Fibroblast of lung (primary cell): ENCODE measurements at regions not wholly inside any gene's neighbourhood (a gene's known extent, or its start where the extent isn't known, plus 50 kb on each side); places are given as distances from the start of the nearest gene placed in this dataset.

Experiments used
- EZH2 ChIP-seq: IDR thresholded peaks from 2 replicates; pipeline ENCODE4 v1.5.1; 2012; ENCODE audit warnings: low read length, control low read depth, mild to moderate bottlenecking; ENCODE audit errors: missing control alignments
- TF ChIP-seq, protein P1 (sequence below), 2 donors: IDR thresholded peaks in 1 of 2; conservative IDR thresholded peaks in 1 of 2; 1 replicate in 1 of 2; 2 replicates in 1 of 2; pipeline ENCODE4 v1.5.1; 2011 to 2012; ENCODE audit warnings: low read length in 2 of 2, control low read depth in 1 of 2, inconsistent platforms in 1 of 2, low read depth in 1 of 2, mild to moderate bottlenecking in 1 of 2

DNA sequence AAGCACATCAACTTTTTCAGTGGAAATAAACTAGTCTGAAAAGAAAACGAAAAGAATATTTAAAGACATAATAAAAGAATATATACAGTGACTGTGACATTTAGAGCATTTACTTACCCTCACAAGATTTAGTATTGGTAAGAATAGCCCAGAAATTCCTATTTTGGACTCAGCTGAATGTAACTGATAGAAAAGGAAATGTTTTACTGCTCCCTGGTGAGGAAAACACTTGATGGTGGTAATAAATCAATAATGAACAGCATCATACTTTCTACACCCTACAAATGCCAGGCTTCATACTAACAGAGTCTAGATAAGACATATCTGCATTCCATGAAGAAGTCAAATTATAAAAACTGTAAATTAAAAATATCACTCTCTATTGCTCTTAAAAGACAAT is 753.5 kb upstream of the PCDH10 start:
- TF ChIP-seq, protein P1, sequence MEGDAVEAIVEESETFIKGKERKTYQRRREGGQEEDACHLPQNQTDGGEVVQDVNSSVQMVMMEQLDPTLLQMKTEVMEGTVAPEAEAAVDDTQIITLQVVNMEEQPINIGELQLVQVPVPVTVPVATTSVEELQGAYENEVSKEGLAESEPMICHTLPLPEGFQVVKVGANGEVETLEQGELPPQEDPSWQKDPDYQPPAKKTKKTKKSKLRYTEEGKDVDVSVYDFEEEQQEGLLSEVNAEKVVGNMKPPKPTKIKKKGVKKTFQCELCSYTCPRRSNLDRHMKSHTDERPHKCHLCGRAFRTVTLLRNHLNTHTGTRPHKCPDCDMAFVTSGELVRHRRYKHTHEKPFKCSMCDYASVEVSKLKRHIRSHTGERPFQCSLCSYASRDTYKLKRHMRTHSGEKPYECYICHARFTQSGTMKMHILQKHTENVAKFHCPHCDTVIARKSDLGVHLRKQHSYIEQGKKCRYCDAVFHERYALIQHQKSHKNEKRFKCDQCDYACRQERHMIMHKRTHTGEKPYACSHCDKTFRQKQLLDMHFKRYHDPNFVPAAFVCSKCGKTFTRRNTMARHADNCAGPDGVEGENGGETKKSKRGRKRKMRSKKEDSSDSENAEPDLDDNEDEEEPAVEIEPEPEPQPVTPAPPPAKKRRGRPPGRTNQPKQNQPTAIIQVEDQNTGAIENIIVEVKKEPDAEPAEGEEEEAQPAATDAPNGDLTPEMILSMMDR (conservative IDR thresholded peaks at IDR 0.05 in 1 of 2, IDR thresholded peaks at IDR 0.05 in 1 of 2; ENCODE audit: low read depth in 1 of 2, low read length in 2 of 2): no peak
- TF ChIP-seq EZH2: no peak
